ENCODE measurements at regions not wholly inside any gene's neighbourhood (a gene's known extent, or its start where the extent isn't known, plus 50 kb on each side); places are given as distances from the start of the nearest gene placed in this dataset.

- TF ChIP-seq CTCF (IDR thresholded peaks at IDR 0.05) (no peak), POLR2A (IDR thresholded peaks at IDR 0.05) (no peak), POLR2AphosphoS5 (IDR thresholded peaks at IDR 0.05) (no peak), EP300 (IDR thresholded peaks at IDR 0.05) (no peak)
Measured at GRCh38 chr16:60271025-60271771, 1537.1 kb upstream of the GOT2 start.
